ENCODE measurements at regions not wholly inside any gene's neighbourhood (a gene's known extent, or its start where the extent isn't known, plus 50 kb on each side); places are given as distances from the start of the nearest gene placed in this dataset.

GRCh38 chr3:70506775-70507174 lies 194.3 kb upstream of the MDFIC2 start:
- CTCF ChIA-PET (ENCODE audit: unreplicated experiment) = no interaction called here
- no peaks in the 10 kb centered on the region for H4K20me1 ChIP-seq (ENCODE audit: insufficient read depth, low read length)
- no peak for DNase-seq (ENCODE audit: low spot score)
- BruUV-seq (replicated peaks) = no TSS peak
- no peaks in the 10 kb centered on the region for H3K36me3 ChIP-seq (ENCODE audit: insufficient read depth, low read length)
- intact Hi-C loops (cut with micrococcal nuclease; ENCODE audit: unreplicated experiment) = no loop called here
- POLR2A ChIA-PET = no interaction called here
- H3K4me3 ChIP-seq (ENCODE audit: low read depth, low read length, poor library complexity, severe bottlenecking) = no peak overlapping the region
- no peak for TF ChIP-seq CTCF (conservative IDR thresholded peaks at IDR 0.05; ENCODE audit: low read length)
- TF ChIP-seq EZH2phosphoT487 (IDR thresholded peaks at IDR 0.05; ENCODE audit: borderline replicate concordance, low read depth, low read length) = no peak
- H3K9me2 ChIP-seq (ENCODE audit: insufficient read depth, low read length) = no peaks in the 10 kb centered on the region
- H3K9me3 ChIP-seq (ENCODE audit: low read length) = no peaks in the 10 kb centered on the region
- peaks cover under 1% of the 10 kb centered on the region for H3K4me1 ChIP-seq (ENCODE audit: insufficient read depth, low read length, poor library complexity, severe bottlenecking)
- H3K79me2 ChIP-seq (ENCODE audit: insufficient read depth, low read depth, low read length) = no peaks in the 10 kb centered on the region
- H3K4me2 ChIP-seq (ENCODE audit: low read length) = no peak overlapping the region
- H2AFZ ChIP-seq (ENCODE audit: low read length) = no peak overlapping the region
- H3K27ac ChIP-seq (ENCODE audit: low read depth, low read length, poor library complexity, severe bottlenecking) = no peak overlapping the region

- ChIA-PET CTCF (ENCODE audit: unreplicated experiment) (no interaction called here), POLR2A (no interaction called here)
- H3K9me3 ChIP-seq (ENCODE audit: low read length) = no peaks in the 10 kb centered on the region
- no peak for TF ChIP-seq EZH2phosphoT487 (IDR thresholded peaks at IDR 0.05; ENCODE audit: borderline replicate concordance, low read depth, low read length)
- TF ChIP-seq CTCF (conservative IDR thresholded peaks at IDR 0.05; ENCODE audit: low read length) = no peak
- H2AFZ ChIP-seq (ENCODE audit: low read length) = no peak overlapping the region
- H4K20me1 ChIP-seq (ENCODE audit: insufficient read depth, low read length) = no peaks in the 10 kb centered on the region
- no peak overlapping the region for H3K4me3 ChIP-seq (ENCODE audit: low read depth, low read length, poor library complexity, severe bottlenecking)
- H3K79me2 ChIP-seq (ENCODE audit: insufficient read depth, low read depth, low read length) = no peaks in the 10 kb centered on the region
- no peaks in the 10 kb centered on the region for H3K36me3 ChIP-seq (ENCODE audit: insufficient read depth, low read length)
- peak; percentile 19 for DNase-seq (ENCODE audit: low spot score)
- intact Hi-C loops (cut with micrococcal nuclease; ENCODE audit: unreplicated experiment) = no loop called here
- H3K9me2 ChIP-seq (ENCODE audit: insufficient read depth, low read length) = no peaks in the 10 kb centered on the region
- no peak overlapping the region for H3K27ac ChIP-seq (ENCODE audit: low read depth, low read length, poor library complexity, severe bottlenecking)
- peaks cover 6% of the 10 kb centered on the region for H3K4me1 ChIP-seq (ENCODE audit: insufficient read depth, low read length, poor library complexity, severe bottlenecking)
- peak overlapping the region; percentile 24 for H3K4me2 ChIP-seq (ENCODE audit: low read length)
- no TSS peak for BruUV-seq (replicated peaks)
Observed at GRCh38 chr3:70501561-70501960, 189.1 kb upstream of the MDFIC2 start.

- no TSS peak for BruUV-seq (replicated peaks)
- DNase-seq (ENCODE audit: low spot score) = no peak
- H3K4me3 ChIP-seq (ENCODE audit: low read depth, low read length, poor library complexity, severe bottlenecking) = no peak overlapping the region
- no peak for TF ChIP-seq EZH2phosphoT487 (IDR thresholded peaks at IDR 0.05; ENCODE audit: borderline replicate concordance, low read depth, low read length)
- no peak for TF ChIP-seq CTCF (conservative IDR thresholded peaks at IDR 0.05; ENCODE audit: low read length)
- POLR2A ChIA-PET = no interaction called here
- H3K4me2 ChIP-seq (ENCODE audit: low read length) = no peak overlapping the region
- intact Hi-C loops (cut with micrococcal nuclease; ENCODE audit: unreplicated experiment) = no loop called here
- H3K79me2 ChIP-seq (ENCODE audit: insufficient read depth, low read depth, low read length) = no peaks in the 10 kb centered on the region
- no peaks in the 10 kb centered on the region for H4K20me1 ChIP-seq (ENCODE audit: insufficient read depth, low read length)
- H3K4me1 ChIP-seq (ENCODE audit: insufficient read depth, low read length, poor library complexity, severe bottlenecking) = no peaks in the 10 kb centered on the region
- H3K27ac ChIP-seq (ENCODE audit: low read depth, low read length, poor library complexity, severe bottlenecking) = no peak overlapping the region
- no peaks in the 10 kb centered on the region for H3K36me3 ChIP-seq (ENCODE audit: insufficient read depth, low read length)
- CTCF ChIA-PET (ENCODE audit: unreplicated experiment) = no interaction called here
- no peaks in the 10 kb centered on the region for H3K9me2 ChIP-seq (ENCODE audit: insufficient read depth, low read length)
- no peak overlapping the region for H2AFZ ChIP-seq (ENCODE audit: low read length)
- no peaks in the 10 kb centered on the region for H3K9me3 ChIP-seq (ENCODE audit: low read length)
Observed at GRCh38 chr3:70488816-70489215, 176.4 kb upstream of the MDFIC2 start.

All from OCI-LY7 (cell line).